NCI-H146 (cell line): ENCODE measurements at regions not wholly inside any gene's neighbourhood (a gene's known extent, or its start where the extent isn't known, plus 50 kb on each side); places are given as distances from the start of the nearest gene placed in this dataset.
"Not testable (repeated sequence)": the region's sequence is repeated elsewhere in the genome, so short reads cannot be mapped to it uniquely, and the experiment has no call there.

Source experiments
- DNase-seq: peaks from one replicate; lab custom pipeline; 2025; lab: John Stamatoyannopoulos, UW

DNA sequence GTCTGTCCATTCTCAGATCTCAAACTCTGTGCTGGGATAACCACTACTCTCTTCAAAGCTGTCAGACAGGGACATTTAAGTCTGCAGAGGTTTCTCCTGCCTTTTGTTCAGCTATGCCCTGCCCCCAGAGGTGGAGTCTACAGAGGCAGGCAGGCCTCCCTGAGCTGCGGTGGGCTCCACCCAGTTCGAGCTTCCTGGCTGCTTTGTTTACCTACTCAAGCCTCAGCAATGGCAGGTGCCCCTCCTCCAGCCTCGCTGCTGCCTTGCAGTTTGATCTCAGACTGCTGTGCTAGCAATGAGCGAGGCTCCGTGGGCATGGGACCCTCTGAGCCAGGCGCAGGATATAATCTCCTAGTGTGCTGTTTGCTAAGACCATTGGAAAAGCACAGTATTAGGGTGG is 53.1 kb upstream of the HUNK start:
- DNase-seq = not testable (repeated sequence)

DNA sequence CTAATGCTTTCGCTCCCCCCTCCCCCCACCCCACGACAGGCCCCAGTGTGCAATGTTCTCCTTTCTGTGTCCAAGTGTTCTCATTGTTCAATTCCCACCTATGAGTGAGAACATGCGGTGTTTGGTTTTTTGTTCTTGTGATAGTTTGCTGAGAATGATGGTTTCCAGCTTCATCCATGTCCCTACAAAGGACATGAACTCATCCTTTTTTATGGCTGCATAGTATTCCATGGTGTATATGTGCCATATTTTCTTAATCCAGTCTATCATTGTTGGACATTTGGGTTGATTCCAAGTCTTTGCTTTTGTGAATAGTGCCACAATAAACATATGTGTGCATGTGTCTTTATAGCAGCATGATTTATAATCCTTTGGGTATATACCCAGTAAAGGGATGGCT is 58.5 kb upstream of the HUNK start:
- DNase-seq = not testable (repeated sequence)

DNA sequence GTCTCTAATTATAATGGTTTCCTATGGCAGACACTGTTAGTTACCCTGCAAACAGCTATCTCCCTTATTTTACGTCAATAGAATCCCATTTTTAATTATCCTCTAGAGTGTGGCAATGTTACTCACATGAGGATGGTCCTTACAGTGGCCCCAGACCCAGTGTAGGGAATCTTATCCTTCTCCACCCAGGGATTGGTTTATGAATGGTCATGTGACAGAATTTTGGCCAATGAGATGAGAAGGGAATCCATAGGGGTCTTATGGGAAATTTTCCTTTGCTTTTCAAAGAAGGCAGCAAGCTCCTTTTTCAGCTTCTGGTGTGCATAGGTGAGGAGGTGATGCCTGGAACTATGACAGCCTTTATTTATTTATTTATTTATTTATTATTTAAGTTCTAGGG is 59.0 kb upstream of the HUNK start:
- no peak for DNase-seq

DNA sequence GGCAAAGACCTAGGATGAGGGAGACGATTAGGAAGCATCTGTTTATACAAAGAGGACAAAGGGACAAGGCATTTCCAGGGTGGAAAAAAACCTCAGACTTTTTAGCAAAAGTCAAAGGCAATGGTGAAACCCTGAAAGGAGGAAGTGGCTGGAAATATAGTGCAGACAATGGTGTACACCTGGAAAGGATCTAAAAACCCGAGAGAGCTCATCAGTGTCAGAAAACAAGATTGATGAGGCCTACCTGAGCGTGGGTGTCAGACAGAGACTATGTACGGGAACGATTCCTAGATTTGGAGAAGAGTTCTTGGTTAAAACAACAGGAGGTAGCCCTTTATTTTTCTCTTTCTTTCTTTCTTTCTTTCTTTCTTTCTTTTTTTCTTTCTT is 68.8 kb upstream of the HUNK start:
- no peak for DNase-seq

DNA sequence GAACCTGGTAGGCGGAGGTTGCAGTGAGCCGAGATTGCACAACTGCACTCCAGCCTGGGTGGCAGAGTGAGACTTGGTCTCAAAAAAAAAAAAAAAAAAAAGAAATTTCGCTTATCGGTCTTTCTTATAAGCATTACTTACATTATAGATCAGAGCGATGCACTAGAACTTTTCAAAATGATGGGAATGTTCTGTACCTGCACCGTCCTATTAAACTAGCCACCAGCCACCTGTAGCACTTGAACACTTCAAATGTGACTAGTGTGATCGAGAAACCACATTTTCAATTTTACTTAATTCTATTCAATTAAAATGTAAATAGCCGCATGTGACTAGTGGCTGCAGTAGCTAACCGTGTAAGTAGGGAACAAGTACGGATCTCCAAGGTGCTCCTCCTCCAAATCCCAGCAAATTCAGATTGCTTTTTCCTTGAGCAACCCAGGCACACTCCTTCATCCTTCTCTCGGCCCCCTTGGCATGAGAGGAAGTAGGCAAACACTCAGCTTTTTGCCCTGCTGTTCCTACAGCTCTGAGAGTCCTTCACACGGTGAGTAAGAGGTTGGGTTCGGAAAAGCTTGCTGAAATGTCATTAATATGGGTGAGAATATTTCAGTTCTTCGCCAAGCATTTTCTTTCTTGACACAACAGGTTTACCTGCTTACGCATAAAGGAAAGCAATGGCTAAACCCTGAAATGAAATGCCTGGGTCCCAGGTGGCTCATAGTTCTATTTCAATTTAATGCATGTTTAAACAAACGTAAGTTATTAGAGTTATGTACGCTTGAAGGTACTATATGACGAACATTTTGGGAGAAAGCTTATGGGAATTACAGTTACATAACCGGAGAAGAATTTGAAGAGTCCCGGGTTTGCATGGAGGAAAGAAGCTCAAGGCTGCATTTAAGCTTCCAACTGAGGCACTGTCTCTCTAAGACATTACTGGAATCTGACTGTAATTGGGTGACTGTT is 69.5 kb upstream of the HUNK start:
- DNase-seq = no peak

DNA sequence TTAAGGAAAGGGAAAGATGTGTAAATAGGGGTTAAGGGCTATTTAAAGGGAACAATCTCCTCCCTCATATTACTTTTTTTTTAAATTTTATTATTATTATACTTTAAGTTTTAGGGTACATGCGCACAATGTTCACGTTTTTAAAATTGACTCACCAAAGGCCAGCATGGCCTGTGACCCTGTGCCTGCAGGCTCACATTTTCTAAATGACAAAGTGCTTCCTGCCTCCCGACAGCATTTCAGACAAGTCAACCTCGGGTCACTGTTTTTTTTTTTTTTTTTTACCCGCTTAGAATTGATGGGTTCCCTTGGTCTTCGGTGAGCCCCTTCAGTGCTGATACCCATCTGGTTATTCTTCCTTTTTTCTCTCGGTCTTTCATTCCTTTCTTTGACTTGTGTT is 70.4 kb upstream of the SCAF4 start:
- no peak for DNase-seq

DNA sequence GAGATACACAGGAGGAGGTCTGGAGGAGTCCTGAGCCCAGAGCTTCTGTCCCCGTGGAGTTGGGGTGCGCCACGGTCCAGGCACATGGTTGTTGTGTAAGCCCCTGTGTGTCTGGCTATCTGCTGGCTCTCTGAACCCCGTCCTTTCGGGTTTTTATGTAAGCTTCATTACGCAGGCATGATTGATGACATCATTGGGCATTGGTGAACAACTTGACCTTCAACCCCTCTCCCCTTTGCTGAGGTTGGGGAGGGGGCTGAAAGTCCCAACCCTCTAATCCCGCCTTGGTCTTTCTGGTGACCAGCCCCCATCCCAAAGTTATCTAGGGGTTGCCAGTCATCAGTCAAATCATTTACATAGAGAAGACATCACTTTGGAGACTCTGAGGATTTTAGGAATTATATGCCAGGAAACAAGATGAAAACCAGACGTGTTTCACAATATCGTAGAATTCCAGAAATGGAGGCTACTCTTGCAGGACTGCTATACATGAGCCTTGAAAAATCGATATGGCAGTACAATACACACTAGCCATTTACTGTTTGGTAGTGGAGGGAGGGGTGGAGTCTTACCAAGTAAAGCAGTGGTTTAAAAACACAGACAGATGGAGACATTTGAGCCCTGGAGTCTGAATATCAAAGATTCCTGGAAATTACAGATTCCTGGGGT is 69.8 kb upstream of the SCAF4 start:
- DNase-seq = no peak

DNA sequence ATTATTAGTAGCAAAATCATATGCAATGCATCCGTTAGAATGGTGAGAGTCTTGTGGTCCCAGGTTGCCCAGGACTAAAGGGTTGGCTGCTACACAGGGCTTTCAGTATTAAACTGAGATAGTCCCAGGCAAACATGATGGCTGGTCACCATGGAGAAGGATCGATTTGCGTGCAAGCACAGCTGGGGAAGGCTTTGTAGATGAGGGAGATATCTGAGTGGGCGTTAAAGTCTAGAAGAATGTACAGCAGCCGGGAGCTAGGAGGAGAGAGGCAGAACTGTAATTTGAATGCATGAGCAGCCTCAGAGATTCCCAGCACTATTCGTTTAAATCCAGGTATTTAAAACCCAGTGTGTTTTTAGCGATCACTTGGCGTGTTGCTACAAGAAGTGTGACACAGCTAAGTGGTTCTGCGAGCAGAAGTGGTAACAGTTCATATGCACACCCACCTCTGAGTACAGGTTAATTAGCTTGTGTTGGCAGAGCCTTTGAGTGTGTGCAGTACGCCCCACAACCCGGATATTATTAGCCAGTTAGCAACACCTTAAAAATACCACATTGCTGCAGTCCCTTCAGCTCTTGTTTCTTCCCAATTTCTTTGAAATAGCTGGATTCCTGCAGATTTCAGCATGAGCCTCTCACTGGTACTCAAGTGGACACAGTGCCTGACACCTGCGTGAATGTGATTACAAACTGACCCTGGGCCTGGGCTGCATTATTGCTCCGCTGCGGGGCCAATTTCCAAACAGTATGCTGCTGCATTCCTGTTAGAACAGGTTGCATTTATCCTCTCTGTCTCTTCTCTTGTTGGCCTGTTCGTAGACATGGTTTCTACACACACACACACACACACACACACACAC is 67.2 kb upstream of the SCAF4 start:
- DNase-seq = peak; percentile 14

DNA sequence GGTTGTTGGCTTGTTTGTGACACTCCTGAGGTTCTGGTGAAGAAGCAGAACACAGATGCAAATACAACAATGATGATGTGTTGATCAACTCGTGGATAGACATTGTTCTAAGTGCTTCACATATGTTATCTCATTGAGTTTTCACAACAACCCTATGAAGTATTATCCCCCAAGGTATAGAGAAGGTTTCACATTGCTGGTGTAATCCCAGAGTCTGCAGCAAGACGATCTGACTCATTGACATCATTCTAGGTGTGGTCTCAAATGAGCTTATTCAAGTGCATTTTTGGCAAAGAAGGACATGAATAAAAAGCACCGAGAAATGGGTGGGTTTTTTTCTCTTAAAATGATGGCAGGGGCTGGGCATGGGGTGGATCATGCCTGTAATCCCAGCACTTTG is 64.1 kb upstream of the SCAF4 start:
- no peak for DNase-seq

DNA sequence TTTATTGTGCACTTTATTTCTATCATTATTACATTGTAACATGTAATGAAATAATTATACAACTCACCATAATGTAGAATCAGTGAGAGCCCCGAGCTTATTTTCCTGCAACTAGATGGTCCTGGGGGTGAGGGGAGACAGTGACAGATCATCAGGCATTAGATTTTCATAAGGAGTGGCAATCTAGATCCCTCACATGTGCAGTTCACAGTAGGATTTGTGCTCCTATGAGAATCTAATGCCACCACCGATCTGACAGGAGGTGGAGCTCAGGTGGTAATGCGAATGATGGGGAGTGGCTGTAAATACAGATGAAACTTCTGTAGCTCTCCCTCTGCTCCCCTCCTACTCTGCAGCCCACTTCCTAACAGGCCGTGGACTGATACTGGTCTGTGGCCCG is 58.5 kb upstream of the SCAF4 start:
- not testable (repeated sequence) for DNase-seq

DNA sequence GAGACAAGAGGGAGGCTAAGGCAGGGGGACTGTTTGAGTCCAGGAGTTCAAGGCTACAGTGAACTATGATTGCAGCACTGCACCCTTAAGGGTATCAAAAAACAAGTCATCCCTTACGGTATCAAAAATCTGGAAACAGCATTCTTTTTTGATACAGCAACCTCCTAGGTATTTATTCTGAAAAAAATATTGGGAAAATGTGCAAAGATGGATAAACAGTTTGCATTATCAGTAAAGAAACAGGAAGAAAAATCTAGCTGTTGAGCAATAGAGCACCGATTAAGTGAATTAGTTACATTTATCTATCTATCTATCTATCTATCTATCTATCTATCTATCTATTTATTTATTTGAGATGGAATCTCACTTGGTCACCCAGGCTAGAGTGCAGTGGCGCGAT is 56.7 kb upstream of the SCAF4 start:
- DNase-seq = no peak

DNA sequence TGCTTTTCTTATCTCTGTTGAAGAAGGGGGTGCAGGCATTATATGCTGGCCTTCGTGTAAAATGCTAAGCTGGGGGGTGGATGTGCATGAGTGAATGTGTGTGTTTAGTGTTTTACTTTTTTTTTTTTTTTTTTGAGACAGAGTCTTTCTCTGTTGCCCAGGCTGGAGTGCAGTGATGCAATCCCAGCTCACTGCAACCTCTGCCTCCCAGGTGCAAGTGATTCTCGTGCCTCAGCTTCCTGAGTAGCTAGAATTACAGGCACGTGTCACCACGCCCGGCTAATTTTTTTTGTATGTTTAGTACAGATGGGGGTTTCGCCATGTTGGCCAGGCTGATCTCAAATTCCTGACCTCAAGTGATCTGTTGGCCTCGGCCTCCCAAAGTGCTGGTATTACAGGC is 55.8 kb upstream of the SCAF4 start:
- DNase-seq = not testable (repeated sequence)

DNA sequence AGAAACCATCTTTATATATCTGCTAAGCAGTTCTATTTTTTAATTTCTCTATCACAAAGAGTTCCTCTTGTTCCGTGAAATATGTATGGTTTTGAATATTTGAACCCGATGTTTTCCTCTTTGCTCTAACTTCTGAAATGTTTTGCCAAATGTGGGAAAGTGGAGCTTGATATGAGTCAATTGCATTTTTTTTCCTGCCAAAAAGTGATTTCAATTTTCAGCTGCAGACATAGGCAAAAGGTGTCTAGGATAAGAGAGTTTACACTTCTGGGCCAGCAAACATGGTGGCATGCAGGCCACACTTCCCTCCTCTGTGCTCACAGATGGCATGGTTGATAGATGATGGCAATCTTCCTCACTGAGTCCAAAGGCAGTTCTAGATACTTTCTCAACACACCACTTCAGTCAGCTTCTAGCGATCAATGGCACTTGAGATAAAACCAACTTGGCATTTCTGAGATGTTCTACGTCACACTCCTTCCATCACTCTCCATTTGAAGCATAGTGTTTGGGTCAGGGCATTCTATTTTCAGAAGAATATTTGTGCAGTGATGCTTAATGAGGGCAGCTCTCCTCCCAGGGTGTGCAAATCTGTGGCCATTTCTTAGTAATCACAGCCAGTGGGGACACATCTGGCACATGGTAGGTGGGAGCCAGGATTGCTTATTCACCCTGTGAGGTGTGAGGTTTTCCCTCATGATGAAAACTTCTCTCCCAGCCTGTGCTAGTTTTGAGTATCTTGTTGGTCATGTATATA is 54.4 kb upstream of the SCAF4 start:
- DNase-seq = no peak

DNA sequence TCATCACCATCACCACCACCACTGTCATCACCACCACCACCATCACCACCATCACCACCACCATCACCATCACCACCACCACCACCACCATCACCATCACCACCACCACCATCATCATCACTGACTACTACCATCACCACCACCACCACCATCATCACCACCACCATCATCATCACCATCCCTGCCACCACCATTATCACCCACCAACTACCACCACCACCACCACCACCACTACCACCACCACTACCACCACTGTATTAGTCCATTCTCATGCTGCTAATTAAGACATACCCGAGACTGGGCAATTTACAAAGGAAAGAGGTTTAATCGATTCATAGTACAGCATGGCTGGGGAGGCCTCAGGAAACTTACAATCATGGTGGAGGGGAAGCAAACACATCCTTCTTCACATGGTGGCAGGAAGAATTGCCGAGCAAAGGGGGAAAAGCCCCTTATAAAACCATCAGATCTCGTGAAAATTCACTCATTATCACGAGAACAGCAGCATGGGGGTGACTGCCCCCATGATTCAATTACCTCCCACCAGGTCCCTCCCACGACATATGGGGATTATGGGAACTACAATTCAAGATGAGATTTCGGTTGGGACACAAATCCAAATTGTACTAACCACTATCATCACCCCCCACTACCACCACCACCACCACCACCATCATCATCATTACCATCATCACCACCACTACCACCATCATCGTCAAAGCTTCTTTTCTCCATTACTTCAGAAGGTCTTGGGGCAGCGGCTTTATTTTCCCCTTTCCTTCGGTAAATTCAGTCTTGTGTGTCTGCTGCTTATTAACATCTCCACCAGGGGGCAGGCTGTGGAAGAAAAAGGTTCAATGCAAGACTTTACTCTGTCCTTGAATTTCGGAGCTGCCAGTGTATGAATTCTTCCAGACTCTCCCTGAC is 53.6 kb upstream of the SCAF4 start:
- DNase-seq = peak; percentile 48

DNA sequence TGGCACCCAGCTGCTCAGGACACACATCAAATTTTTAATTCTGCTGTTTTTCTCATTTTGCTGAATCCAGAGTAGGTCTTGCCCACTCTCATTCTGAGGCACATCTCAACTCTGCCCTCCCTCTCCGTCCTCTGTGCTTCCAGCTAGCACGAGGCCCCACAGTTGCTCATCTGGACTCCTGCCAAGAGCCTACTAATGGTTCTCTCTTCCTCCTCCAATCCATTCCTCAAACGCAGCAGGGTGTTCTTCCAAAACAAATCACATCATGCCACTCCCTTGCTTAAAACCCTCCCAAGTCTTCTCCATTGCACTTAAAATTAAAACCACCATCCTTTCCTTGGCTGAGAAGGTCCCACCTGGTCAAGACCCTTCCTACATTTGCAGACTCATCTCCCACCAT is 49.8 kb upstream of the SCAF4 start:
- peak; percentile 11 for DNase-seq
